Kidney epithelial cell (primary cell): ENCODE measurements at regions not wholly inside any gene's neighbourhood (a gene's known extent, or its start where the extent isn't known, plus 50 kb on each side); places are given as distances from the start of the nearest gene placed in this dataset.

Experiments used
- DNase-seq: peaks from one replicate; pipeline ENCODE4 v3.0.0-alpha.2; 2010; ENCODE audit warnings: low read depth
- H3K27me3 ChIP-seq: 2 replicates; pipeline ENCODE4 v1.6.0; 2011; ENCODE audit warnings: low read length; ENCODE audit not compliant: control insufficient read depth, insufficient read depth
- H3K36me3 ChIP-seq: 2 replicates; pipeline ENCODE4 v1.5.1; 2011; ENCODE audit warnings: low read length; ENCODE audit not compliant: control insufficient read depth, insufficient read depth
- H3K4me3 ChIP-seq: 2 replicates; pipeline ENCODE4 v1.5.1; 2011; ENCODE audit warnings: low read depth, mild to moderate bottlenecking, control low read depth, low read length
- CTCF ChIP-seq: IDR thresholded peaks from 2 replicates; pipeline ENCODE4 v1.5.1; 2011; ENCODE audit warnings: mild to moderate bottlenecking, moderate library complexity, low read length, control low read depth, inconsistent platforms; ENCODE audit not compliant: insufficient read depth, poor library complexity, severe bottlenecking

DNA sequence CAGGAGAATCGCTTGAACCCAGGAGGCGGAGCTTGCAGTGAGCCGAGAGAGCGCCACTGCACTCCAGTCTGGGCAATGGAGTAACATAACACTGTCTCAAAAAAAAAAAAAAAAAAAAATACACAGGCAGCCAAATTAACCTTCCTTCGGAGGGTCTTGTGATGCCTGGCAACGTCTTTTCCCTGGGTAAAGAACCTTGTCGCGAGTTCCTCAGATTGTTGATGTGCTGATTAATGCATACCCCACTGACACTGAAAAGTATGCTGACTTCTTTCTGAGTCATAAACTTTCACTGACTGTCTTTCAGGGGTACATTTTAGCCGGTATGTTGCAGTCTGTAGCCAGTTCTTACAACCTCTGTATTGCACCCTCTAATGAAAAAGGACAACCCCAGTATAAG is 95.1 kb upstream of the SOD1 start:
- DNase-seq, result peak; percentile 44
- Histone ChIP-seq H3K27me3 (no peaks in the 10 kb centered on the region), H3K4me3 (no peak overlapping the region), H3K36me3 (no peaks in the 10 kb centered on the region)
- TF ChIP-seq CTCF, result no peak

- DNase-seq, result no peak
- no peak for TF ChIP-seq CTCF
- Histone ChIP-seq H3K4me3 (no peak overlapping the region), H3K27me3 (peaks cover 10% of the 10 kb centered on the region), H3K36me3 (no peaks in the 10 kb centered on the region)
These were observed 99.0 kb upstream of the SOD1 start for GRCh38 chr21:31560479-31560878.

GRCh38 chr21:31559368-31560119 is 99.9 kb upstream of the SOD1 start:
- peaks cover 10% of the 10 kb centered on the region for H3K27me3 ChIP-seq
- no peak for TF ChIP-seq CTCF
- H3K4me3 ChIP-seq, result peak overlapping the region; percentile 67
- no peaks in the 10 kb centered on the region for H3K36me3 ChIP-seq
- peak; percentile 65 for DNase-seq

GRCh38 chr21:31558962-31559367 is 100.5 kb upstream of the SOD1 start:
- peak; percentile 65 for DNase-seq

DNA sequence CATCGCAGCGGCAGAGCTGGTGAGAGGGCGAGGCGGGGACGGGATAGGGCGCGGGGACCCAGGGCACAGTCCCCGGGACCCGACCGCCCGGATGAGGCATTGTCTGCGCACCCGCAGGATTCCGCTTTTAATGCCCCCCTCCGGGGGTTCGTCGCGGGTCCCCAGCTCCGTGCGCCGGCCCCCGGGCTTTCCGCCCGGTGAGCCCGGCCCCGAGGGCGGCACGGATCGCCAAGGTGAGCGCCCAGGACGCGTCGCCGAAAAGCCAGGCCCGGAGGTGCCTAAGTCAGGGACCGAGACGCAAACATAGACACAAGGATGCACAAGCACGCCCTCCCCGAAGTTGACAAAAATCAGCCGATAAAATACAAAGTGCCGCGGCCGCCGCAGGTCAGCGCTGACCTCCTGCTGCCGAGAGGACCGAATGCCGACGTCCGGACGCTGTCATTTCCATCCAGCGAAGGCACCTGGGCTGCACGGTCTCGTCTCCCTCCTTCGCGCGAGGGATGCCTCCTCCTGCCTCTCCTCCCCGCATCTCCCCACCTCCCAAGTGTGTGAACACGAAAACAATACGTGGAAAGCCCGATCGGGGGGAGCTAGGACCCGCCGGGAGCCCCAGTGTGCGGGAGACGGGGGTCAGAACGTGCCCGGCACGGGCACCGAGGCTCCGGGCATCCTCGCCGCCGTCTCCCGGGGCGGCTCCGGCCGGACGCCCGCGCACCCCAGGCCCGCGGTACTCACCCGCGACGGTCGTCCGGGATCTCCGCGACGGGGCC is 101.1 kb upstream of the SOD1 start:
- peak overlapping the region; percentile 67 for H3K4me3 ChIP-seq
- no peak for TF ChIP-seq CTCF
- peaks cover 10% of the 10 kb centered on the region for H3K27me3 ChIP-seq
- H3K36me3 ChIP-seq, result no peaks in the 10 kb centered on the region
- no peak for DNase-seq

More at GRCh38 chr21:31558962-31559367, 100.5 kb upstream of the SOD1 start:
- peak overlapping the region; percentile 67 for H3K4me3 ChIP-seq
- no peak for TF ChIP-seq CTCF
- H3K27me3 ChIP-seq, result peaks cover 10% of the 10 kb centered on the region
- no peaks in the 10 kb centered on the region for H3K36me3 ChIP-seq
